OCI-LY3 (cell line): ENCODE measurements at regions not wholly inside any gene's neighbourhood (a gene's known extent, or its start where the extent isn't known, plus 50 kb on each side); places are given as distances from the start of the nearest gene placed in this dataset.

Source experiments
- EZH2phosphoT487 ChIP-seq: fragments of 200-600 bp; shearing (Covaris generic); IDR thresholded peaks from 2 replicates; pipeline ENCODE4 v1.6.1; 2018; ENCODE audit warnings: antibody characterized with exemption, mixed run types, low read depth
- TF ChIP-seq, protein P1 (sequence below): fragments of 200-600, 300-600 bp; sonication (generic); IDR thresholded peaks from 2 replicates; pipeline ENCODE4 v1.5.1; 2014; ENCODE audit warnings: antibody characterized with exemption, low read length, low read depth

DNA sequence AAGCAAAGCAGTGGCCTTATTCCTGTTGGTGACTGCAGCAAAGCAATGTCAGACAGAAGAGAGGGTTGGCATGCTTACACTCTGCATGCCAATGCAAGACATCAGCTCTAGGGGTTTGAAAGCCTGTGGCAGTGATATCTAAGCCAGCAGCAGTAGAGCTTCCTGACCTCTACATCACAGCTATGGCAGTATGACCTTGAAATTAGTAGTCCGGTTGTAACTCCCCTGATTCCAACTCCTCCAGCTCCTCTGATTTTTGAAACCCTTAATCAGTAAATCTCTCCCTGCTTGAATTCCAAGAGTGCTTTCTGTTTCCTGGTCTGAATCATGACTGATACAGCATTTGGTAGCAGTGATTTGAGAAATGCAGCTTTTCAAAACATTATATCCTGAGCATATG lies 60.0 kb upstream of the LRP1B start:
- TF ChIP-seq, protein P1, sequence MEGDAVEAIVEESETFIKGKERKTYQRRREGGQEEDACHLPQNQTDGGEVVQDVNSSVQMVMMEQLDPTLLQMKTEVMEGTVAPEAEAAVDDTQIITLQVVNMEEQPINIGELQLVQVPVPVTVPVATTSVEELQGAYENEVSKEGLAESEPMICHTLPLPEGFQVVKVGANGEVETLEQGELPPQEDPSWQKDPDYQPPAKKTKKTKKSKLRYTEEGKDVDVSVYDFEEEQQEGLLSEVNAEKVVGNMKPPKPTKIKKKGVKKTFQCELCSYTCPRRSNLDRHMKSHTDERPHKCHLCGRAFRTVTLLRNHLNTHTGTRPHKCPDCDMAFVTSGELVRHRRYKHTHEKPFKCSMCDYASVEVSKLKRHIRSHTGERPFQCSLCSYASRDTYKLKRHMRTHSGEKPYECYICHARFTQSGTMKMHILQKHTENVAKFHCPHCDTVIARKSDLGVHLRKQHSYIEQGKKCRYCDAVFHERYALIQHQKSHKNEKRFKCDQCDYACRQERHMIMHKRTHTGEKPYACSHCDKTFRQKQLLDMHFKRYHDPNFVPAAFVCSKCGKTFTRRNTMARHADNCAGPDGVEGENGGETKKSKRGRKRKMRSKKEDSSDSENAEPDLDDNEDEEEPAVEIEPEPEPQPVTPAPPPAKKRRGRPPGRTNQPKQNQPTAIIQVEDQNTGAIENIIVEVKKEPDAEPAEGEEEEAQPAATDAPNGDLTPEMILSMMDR: no peak
- TF ChIP-seq EZH2phosphoT487: no peak
